T-helper 2 cell treated with Interferon-gamma antibody and Interleukin-4, amounts not matched to agents 5 μg/mL and 100 μg/mL, for 36 hours (primary cell): ENCODE measurements at regions not wholly inside any gene's neighbourhood (a gene's known extent, or its start where the extent isn't known, plus 50 kb on each side); places are given as distances from the start of the nearest gene placed in this dataset.
"Not testable (repeated sequence)": the region's sequence is repeated elsewhere in the genome, so short reads cannot be mapped to it uniquely, and the experiment has no call there.

Source experiments
- DNase-seq: peaks from one replicate; pipeline ENCODE4 v3.0.0; 2021; ENCODE audit warnings: low spot score
- H3K27ac Mint-ChIP-seq: one replicate; pipeline ENCODE4 v1.8.0; 2021; ENCODE audit warnings: mild to moderate bottlenecking, mixed read lengths
- H3K27me3 Mint-ChIP-seq: one replicate; pipeline ENCODE4 v1.8.0; 2021; ENCODE audit warnings: low read depth, mixed read lengths
- H3K36me3 Mint-ChIP-seq: one replicate; pipeline ENCODE4 v1.8.0; 2021; ENCODE audit warnings: low read depth, mixed read lengths
- H3K4me1 Mint-ChIP-seq: one replicate; pipeline ENCODE4 v1.8.0; 2021; ENCODE audit warnings: low read depth, mixed read lengths
- H3K4me3 Mint-ChIP-seq: one replicate; pipeline ENCODE4 v1.8.0; 2022; ENCODE audit warnings: mild to moderate bottlenecking, moderate library complexity, mixed read lengths
- H3K9me3 Mint-ChIP-seq: one replicate; pipeline ENCODE4 v1.8.0; 2021; ENCODE audit warnings: mixed read lengths

DNA sequence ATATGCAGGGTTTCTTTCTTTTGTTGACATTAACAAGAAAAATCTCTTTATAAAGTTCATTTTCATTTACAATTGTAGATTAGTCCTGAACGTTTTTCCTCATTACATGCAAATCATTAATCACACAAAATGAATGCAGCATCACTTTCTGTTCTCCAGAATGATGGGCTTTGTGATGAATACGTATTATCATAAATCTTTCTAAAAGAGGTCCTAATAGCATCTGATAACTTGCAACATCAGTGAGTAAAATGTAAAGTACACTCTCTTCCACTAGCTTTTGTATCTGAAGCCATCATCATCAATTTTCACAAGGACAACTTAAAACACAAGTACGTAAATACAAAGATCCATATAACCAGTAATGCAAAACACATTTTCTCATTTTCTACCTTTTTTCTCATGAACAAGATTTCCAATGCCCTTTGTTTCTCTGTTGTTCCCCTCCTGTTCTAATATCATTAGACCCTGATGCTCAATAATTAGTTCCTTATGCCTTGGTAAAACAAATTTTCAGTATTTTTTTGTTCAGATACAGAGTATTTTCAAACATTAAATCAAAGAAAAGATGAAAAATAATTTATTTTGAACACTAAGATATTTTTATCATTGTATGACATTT, 437.4 kb upstream of the MIR17HG start:
- Mint-ChIP-seq H3K4me3 (no peak overlapping the region), H3K27ac (no peak overlapping the region), H3K27me3 (no peaks in the 10 kb centered on the region), H3K4me1 (no peaks in the 10 kb centered on the region), H3K9me3 (peaks cover 15% of the 10 kb centered on the region), H3K36me3 (no peaks in the 10 kb centered on the region)
- no peak for DNase-seq

DNA sequence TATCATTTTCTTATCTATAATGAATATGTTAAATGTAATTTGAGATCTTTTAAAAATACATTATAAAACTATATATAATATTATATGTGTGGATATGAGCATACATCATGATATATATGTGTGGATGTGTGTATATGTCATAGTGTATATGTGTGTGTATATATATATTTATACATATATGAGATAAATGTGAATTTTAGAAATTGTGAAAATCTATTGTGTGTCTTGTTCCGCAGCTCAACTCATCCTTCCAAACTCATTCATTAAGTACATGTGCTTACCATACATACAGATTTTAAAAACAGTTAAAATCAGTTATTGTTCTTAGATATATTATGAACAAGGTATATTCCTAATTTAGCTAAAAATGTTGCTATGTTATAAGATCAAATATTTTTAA, 435.2 kb upstream of the MIR17HG start:
- Mint-ChIP-seq H3K4me3 (no peak overlapping the region), H3K36me3 (no peaks in the 10 kb centered on the region), H3K9me3 (peaks cover 12% of the 10 kb centered on the region), H3K4me1 (no peaks in the 10 kb centered on the region), H3K27ac (no peak overlapping the region), H3K27me3 (no peaks in the 10 kb centered on the region)
- no peak for DNase-seq

DNA sequence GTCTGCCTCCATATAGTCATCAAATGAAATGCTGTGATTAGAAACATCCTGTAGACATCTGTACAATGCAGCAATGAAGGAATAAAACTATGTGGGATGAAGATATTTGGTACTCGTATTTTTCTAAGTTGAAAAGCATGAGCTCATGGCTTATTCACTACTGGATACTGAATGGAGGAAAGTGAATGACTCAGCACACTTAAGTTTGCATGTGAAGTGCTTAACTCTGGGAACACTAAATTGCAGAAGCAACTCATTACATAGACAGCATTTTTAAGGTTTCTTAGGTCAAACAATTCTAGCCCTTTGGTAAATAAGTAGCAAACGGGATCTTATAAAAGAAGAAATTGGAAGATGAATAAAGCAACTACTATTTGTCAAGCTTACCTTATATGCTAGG, 429.0 kb upstream of the MIR17HG start:
- no peaks in the 10 kb centered on the region for H3K9me3 Mint-ChIP-seq
- H3K36me3 Mint-ChIP-seq: no peaks in the 10 kb centered on the region
- H3K4me1 Mint-ChIP-seq: no peaks in the 10 kb centered on the region
- no peaks in the 10 kb centered on the region for H3K27me3 Mint-ChIP-seq
- no peak overlapping the region for H3K4me3 Mint-ChIP-seq
- H3K27ac Mint-ChIP-seq: no peak overlapping the region
- DNase-seq: no peak

DNA sequence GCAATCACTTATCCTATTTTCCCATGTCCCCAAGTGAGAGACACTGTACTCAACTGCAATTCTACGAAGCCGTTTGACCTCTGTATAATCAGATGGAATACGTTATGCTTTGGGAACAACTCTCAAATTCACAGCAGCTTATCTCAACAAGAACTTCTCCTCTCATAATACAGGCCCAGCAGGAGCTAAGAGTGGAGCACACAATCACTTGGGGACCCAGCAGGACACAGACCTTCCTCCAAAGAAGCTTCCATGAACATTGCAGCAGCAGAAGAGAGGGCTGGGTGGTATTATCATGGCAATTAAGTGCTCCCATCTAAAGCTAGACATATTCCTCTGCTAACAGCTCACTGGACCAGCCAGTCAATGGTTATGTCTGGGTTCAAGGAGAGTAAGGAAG, 428.3 kb upstream of the MIR17HG start:
- Mint-ChIP-seq H3K4me1 (no peaks in the 10 kb centered on the region), H3K4me3 (no peak overlapping the region), H3K27me3 (no peaks in the 10 kb centered on the region), H3K27ac (no peak overlapping the region), H3K36me3 (no peaks in the 10 kb centered on the region), H3K9me3 (no peaks in the 10 kb centered on the region)
- DNase-seq: no peak

DNA sequence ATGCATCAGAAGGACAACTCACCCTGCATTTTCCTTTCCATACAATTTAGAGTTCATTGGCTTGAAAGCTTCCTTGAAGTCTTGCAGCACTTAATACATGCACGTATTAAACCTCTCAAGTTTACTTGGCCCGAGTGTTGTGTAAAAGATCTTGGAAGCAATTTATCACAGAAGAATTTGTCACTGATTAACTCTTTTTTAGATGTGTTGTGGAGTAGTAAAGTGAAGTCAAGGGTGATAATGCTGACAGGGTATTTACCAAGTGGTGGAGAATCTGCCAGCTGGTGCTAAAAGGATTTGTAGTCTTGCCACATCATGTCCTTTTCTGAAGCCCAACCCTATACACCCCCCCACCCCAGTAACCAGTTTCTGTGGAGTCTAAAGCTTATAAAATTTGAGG, 421.0 kb upstream of the MIR17HG start:
- DNase-seq: no peak
- H3K4me1 Mint-ChIP-seq: no peaks in the 10 kb centered on the region
- no peaks in the 10 kb centered on the region for H3K27me3 Mint-ChIP-seq
- H3K9me3 Mint-ChIP-seq: peaks cover 13% of the 10 kb centered on the region
- no peak overlapping the region for H3K27ac Mint-ChIP-seq
- no peaks in the 10 kb centered on the region for H3K36me3 Mint-ChIP-seq
- no peak overlapping the region for H3K4me3 Mint-ChIP-seq

DNA sequence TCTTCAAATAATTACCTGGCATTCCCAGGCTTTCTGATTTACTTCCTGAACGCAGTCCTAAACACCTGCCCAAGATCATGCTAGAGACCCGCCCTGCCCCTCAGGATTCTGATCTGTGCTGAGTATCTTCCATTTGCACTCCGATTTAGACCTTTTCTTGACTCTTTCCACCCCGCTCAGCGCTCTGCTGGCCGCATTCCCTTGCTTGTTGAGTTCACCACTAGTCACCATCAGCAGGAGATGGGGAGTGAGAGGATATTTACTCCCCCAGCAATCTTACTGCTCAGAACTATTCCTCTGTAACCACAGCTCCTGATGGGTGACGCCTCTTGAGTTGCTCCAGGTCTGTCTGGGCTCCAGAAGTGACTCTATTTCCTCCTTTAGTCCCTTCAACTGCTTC, 419.4 kb upstream of the MIR17HG start:
- Mint-ChIP-seq H3K27ac (no peak overlapping the region), H3K9me3 (peaks cover 17% of the 10 kb centered on the region), H3K4me3 (no peak overlapping the region), H3K27me3 (no peaks in the 10 kb centered on the region), H3K4me1 (no peaks in the 10 kb centered on the region), H3K36me3 (no peaks in the 10 kb centered on the region)
- no peak for DNase-seq

DNA sequence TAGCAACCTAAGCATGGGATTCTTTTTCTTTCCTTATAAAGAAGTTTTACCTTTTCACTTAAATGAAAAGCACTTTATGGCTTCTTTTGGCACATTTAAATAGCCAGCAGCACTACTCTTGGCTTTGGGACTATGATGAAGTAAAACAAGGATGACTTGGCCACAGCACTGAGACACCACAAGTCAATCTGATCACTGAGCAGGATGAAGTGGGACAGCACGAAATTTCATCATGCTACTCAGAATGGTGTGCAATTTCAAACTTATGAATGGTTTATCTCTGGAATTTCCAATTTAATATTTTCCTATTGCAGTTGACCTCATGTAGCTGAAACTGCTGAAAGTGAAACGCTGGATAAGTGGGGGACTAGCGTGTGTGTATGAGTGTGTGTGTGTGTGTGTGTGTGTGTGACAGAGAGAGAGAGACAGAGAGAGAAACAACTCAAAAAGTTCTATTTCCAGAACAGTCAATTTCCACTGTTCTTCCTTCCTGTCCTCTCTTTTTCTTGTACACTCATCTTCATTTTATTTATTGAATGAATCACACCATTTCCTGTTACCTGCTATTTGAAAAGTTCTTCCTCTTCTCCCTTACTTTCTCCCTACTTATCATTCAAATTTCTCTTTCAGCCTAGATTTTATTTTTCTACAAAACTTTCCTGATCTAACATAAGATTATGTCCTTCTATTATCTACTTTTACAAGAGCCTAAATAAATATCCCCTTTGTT, 414.2 kb upstream of the MIR17HG start:
- Mint-ChIP-seq H3K27me3 (no peaks in the 10 kb centered on the region), H3K27ac (no peak overlapping the region), H3K4me1 (no peaks in the 10 kb centered on the region), H3K36me3 (no peaks in the 10 kb centered on the region), H3K4me3 (no peak overlapping the region), H3K9me3 (peaks cover 21% of the 10 kb centered on the region)
- DNase-seq: no peak

DNA sequence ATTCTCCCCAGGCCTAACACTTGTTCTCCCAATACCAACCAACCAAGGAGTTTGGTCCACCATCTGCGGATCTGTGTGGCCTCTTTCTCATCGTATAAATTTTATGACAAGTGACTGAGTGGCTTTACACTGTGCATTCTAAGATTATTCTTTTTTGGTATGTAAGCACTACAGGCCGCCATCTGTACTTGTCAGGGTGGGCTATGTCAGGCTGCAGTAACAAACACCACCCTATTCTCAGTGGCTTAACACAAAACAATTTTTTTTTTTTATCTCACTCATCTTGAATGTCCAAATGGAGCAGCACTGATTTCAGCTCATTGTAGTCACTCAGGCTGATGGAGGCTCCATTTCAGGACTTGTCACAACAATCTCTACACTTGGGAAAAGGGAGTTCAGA, 412.7 kb upstream of the MIR17HG start:
- Mint-ChIP-seq H3K4me3 (no peak overlapping the region), H3K4me1 (no peaks in the 10 kb centered on the region), H3K36me3 (no peaks in the 10 kb centered on the region), H3K27me3 (no peaks in the 10 kb centered on the region), H3K27ac (no peak overlapping the region), H3K9me3 (peaks cover 15% of the 10 kb centered on the region)
- DNase-seq: no peak

DNA sequence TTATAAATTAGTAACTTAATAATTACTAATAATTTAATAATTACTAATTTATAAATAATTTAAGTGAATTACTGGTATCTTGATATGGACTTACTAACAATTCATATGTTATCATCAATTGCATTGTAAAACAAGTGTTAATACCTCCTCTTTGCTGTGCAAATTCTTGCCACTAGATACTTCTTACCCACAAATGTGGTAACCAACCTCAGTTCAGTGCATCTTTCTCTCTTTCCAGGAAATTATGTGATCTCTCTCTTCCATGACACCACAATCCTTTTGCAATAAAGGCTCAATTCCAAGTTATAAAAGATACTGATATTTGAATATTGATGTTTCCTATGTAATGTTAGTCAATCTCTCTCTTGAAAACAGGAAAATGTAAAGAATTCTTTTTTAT, 408.6 kb upstream of the MIR17HG start:
- H3K4me3 Mint-ChIP-seq: no peak overlapping the region
- H3K4me1 Mint-ChIP-seq: no peaks in the 10 kb centered on the region
- no peak for DNase-seq
- H3K36me3 Mint-ChIP-seq: no peaks in the 10 kb centered on the region
- peaks cover 4% of the 10 kb centered on the region for H3K9me3 Mint-ChIP-seq
- H3K27ac Mint-ChIP-seq: no peak overlapping the region
- no peaks in the 10 kb centered on the region for H3K27me3 Mint-ChIP-seq

DNA sequence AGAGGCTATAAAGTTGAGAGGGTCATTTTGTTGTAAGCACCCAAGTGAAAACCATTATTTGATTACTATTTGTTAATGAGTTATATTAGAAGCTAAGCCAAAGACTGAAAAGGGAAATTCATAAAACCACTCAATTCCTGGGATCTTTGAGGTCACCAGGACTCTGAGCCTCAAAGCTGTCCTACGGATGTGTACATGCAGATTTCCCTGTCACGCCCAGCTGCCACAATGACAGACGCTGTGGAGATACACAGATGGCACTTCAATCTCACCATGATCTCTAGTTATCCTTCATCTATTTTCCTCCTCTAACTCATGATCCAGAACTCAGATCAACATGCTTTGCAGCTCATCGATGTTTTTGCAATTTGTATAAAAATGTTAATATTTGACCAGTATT, 403.5 kb upstream of the MIR17HG start:
- DNase-seq: no peak
- Mint-ChIP-seq H3K4me3 (no peak overlapping the region), H3K27me3 (no peaks in the 10 kb centered on the region), H3K9me3 (peaks cover 10% of the 10 kb centered on the region), H3K4me1 (no peaks in the 10 kb centered on the region), H3K27ac (no peak overlapping the region), H3K36me3 (no peaks in the 10 kb centered on the region)

DNA sequence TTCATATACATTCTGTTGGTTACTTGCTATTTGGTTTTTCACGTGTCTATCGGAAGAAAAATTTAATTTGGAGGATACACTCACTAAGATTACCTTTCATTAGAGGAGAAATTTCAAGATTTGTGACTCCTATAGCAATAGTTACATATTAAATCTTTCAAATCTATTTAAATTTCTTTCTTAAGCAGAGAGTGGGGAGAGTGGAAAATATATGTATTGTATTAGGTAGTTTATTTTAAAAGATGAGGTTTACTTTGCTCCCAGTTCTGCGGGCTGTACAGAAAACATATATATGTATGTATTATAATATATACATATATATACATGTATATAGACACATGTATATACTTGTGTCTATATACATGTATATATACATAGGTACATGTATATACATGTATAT, 402.3 kb upstream of the MIR17HG start:
- peaks cover 14% of the 10 kb centered on the region for H3K9me3 Mint-ChIP-seq
- H3K4me3 Mint-ChIP-seq, DNase-seq, H3K27ac Mint-ChIP-seq, H3K27me3 Mint-ChIP-seq, H3K36me3 Mint-ChIP-seq, H3K4me1 Mint-ChIP-seq: not testable (repeated sequence)

DNA sequence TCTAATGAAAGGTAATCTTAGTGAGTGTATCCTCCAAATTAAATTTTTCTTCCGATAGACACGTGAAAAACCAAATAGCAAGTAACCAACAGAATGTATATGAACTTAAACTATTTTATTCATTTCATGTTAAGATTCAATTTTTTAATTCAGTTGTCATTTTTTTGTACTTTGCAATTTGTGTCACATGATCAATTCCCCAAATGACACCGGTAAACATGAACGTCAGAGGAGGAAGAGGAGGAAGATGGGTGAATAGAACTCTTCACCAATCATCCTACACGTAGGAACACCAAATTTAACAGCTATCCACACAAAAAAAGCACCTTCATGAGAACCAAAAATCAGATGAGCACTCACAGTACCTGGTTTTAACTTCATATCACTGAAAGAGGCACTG, 401.4 kb upstream of the MIR17HG start:
- not testable (repeated sequence) for H3K4me1 Mint-ChIP-seq, DNase-seq, H3K9me3 Mint-ChIP-seq, H3K27ac Mint-ChIP-seq, H3K27me3 Mint-ChIP-seq, H3K36me3 Mint-ChIP-seq, H3K4me3 Mint-ChIP-seq

DNA sequence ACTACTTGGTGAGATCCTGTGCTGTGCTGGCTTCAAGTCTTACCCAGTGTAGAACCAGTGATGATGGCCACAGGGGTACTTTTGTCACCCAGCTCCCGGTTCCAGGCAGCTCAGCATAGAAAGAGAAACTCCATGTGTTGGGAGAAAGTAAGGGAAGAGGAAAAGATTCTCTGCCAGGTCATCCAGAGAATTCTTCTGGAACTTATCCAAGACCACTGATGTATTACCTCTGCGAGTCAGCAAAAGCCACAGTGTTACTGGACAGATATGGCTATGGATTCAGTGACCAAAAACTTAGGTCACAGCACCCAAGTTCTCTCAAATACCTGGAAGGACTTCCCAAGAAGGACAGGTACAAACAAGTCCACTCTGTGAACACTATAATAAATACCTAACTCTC, 399.5 kb upstream of the MIR17HG start:
- Mint-ChIP-seq H3K4me3 (no peak overlapping the region), H3K27me3 (no peaks in the 10 kb centered on the region), H3K4me1 (no peaks in the 10 kb centered on the region)

DNA sequence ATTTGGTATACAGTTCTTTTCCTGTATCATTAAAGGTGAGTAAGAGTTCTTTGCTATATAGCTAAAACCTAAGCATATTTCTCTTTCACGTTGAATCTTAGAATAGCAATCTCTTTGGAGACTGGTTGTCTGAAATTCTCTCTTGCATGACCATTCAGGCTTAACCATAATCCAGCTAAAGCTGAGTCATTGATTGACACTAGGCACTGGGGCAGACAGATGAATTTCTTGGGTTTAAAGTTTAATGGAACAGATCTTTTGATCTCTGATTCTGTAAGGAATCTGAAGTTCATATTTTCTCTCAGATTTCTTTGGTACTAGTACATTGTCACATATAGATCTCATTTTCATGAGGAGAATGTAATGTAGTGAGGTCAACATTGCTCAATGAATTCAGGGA, 397.3 kb upstream of the MIR17HG start:
- H3K27ac Mint-ChIP-seq: no peak overlapping the region
- H3K36me3 Mint-ChIP-seq: no peaks in the 10 kb centered on the region
- DNase-seq: no peak
- no peaks in the 10 kb centered on the region for H3K4me1 Mint-ChIP-seq
- peaks cover 10% of the 10 kb centered on the region for H3K9me3 Mint-ChIP-seq
- no peak overlapping the region for H3K4me3 Mint-ChIP-seq
- no peaks in the 10 kb centered on the region for H3K27me3 Mint-ChIP-seq

More for the DNA sequence above, 399.5 kb upstream of the MIR17HG start:
- H3K36me3 Mint-ChIP-seq: no peaks in the 10 kb centered on the region
- H3K27ac Mint-ChIP-seq: no peak overlapping the region
- no peak for DNase-seq
- H3K9me3 Mint-ChIP-seq: peaks cover 10% of the 10 kb centered on the region

DNA sequence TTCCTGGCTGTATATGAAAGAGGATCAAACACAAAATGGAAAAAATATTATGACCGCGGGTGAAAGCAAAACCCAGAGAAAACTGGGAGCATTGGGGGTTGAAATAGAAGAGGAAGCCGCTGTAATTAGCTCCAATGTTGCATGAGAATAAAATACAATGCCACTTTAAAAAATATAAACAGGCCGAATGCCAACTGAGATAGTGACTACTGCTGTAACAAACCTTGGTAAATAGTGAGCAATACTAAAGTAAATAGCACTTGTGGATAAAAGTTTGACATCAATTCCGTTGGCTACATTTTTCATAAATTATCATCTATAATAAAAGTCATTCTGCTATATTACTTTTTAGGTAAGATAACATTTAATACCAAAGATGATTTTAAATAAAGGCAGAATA, 395.8 kb upstream of the MIR17HG start:
- Mint-ChIP-seq H3K27me3 (no peaks in the 10 kb centered on the region), H3K4me1 (no peaks in the 10 kb centered on the region), H3K27ac (no peak overlapping the region), H3K4me3 (no peak overlapping the region), H3K9me3 (peaks cover 10% of the 10 kb centered on the region), H3K36me3 (no peaks in the 10 kb centered on the region)
- DNase-seq: no peak
